Chondrocyte (in vitro differentiated cells): ENCODE measurements at regions not wholly inside any gene's neighbourhood (a gene's known extent, or its start where the extent isn't known, plus 50 kb on each side); places are given as distances from the start of the nearest gene placed in this dataset.

Experiments used
- DNase-seq: peaks from one replicate; pipeline ENCODE4 v3.0.0; 2021; ENCODE audit warnings: mixed read lengths, low spot score
- H3K27ac Mint-ChIP-seq: one replicate; pipeline ENCODE4 v1.8.0; 2021; ENCODE audit warnings: mild to moderate bottlenecking, moderate library complexity, mixed read lengths; ENCODE audit not compliant: unreplicated experiment
- H3K27me3 Mint-ChIP-seq: 2 replicates; pipeline ENCODE4 v1.8.0; 2021; ENCODE audit warnings: low read depth, mixed read lengths
- H3K36me3 Mint-ChIP-seq: 2 replicates; pipeline ENCODE4 v1.8.0; 2021; ENCODE audit warnings: low read depth, mixed read lengths
- H3K4me1 Mint-ChIP-seq: 2 replicates; pipeline ENCODE4 v1.8.0; 2021; ENCODE audit warnings: low read depth, mild to moderate bottlenecking, mixed read lengths
- H3K4me3 Mint-ChIP-seq: one replicate; pipeline ENCODE4 v1.8.0; 2021; ENCODE audit warnings: mild to moderate bottlenecking, moderate library complexity, mixed read lengths; ENCODE audit not compliant: unreplicated experiment
- H3K9me3 Mint-ChIP-seq: 2 replicates; pipeline ENCODE4 v1.8.0; 2021; ENCODE audit warnings: low read depth, mixed read lengths
- TF ChIP-seq, protein P1 (sequence below): fragments of 200-600 bp; sonication (generic); IDR thresholded peaks from 2 replicates; pipeline ENCODE4 v1.5.0; 2021; ENCODE audit warnings: antibody characterized with exemption, mild to moderate bottlenecking, moderate library complexity

DNA sequence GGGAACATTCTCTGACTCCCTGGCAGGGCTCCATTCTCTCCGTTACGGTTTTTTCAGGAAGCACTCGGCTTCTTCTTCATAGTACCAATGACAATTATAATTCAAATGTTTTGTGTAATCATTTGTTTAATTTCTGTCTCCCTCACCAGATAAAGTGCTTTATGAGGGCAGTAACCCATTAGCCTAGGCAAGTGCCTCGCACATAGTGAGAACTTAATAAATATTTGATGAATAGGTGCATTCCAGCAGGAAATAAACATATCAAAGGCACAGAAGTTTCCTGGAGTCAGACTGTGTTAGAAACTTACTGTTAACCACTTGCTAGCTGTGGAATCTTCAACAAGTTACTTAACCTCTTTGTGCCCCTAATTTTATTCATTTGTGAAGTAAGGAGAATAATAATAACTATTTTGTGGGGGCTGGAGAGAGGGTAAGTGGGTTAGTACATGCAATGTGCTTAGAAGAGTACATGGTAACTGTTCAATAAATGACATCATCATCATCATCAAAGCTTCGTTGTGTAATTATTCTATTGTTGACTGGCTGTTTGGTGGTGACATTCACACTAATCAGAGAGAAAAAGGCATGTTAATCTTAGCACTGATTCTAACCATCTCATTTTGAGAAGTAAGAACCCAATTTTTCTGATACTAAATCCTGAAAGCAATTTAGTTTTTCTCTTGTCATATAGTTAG lies 352.3 kb downstream of the INSIG2 start:
- no peak overlapping the region for H3K27ac Mint-ChIP-seq
- peaks cover 6% of the 10 kb centered on the region for H3K9me3 Mint-ChIP-seq
- no peak for DNase-seq
- H3K4me3 Mint-ChIP-seq, result no peak overlapping the region
- peaks cover 3% of the 10 kb centered on the region for H3K4me1 Mint-ChIP-seq
- no peaks in the 10 kb centered on the region for H3K36me3 Mint-ChIP-seq
- H3K27me3 Mint-ChIP-seq, result no peaks in the 10 kb centered on the region
- TF ChIP-seq, protein P1, sequence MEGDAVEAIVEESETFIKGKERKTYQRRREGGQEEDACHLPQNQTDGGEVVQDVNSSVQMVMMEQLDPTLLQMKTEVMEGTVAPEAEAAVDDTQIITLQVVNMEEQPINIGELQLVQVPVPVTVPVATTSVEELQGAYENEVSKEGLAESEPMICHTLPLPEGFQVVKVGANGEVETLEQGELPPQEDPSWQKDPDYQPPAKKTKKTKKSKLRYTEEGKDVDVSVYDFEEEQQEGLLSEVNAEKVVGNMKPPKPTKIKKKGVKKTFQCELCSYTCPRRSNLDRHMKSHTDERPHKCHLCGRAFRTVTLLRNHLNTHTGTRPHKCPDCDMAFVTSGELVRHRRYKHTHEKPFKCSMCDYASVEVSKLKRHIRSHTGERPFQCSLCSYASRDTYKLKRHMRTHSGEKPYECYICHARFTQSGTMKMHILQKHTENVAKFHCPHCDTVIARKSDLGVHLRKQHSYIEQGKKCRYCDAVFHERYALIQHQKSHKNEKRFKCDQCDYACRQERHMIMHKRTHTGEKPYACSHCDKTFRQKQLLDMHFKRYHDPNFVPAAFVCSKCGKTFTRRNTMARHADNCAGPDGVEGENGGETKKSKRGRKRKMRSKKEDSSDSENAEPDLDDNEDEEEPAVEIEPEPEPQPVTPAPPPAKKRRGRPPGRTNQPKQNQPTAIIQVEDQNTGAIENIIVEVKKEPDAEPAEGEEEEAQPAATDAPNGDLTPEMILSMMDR, result no peak

DNA sequence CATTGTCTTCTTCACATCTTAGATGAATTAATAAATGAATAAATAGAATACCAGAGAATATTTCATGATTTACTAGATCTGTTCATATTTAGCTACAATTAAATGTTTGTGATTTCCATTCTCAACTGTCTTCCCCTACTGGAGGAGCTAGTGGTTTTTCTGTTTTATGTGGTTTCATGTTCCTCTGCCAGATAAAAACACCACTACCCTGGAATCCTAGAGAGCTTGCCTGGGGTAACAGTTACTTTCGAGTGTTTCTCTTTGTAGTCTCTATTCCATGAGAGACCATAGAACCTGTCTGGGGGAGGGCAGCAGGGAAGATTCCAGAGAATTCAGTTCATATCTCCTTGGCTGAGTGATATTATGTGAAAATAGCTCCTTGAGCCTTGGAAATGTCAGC lies 349.2 kb downstream of the INSIG2 start:
- no peaks in the 10 kb centered on the region for H3K9me3 Mint-ChIP-seq
- no peak overlapping the region for H3K27ac Mint-ChIP-seq

DNA sequence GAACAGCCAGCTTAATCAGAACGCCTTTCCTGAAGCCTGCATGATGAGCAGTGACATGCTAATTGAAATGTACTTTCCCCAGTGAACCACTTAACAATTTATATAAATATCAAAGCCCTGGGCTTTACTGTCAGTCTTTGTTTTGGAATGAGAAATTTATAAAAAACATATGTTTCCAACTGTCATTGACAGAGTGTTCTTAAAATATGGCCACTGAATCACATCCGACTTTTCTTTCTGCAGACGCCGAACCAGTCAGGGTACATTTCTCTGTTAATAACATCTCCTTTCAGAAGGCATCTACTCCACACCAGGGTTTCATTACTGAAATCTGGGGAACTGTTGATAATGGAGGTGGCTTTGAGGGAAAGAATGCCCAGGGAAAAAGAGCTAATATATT lies 343.7 kb downstream of the INSIG2 start:
- no peaks in the 10 kb centered on the region for H3K4me1 Mint-ChIP-seq
- no peak overlapping the region for H3K4me3 Mint-ChIP-seq
- H3K27me3 Mint-ChIP-seq, result peaks cover 6% of the 10 kb centered on the region
- no peaks in the 10 kb centered on the region for H3K36me3 Mint-ChIP-seq
- no peak for DNase-seq
- no peak overlapping the region for H3K27ac Mint-ChIP-seq
- no peaks in the 10 kb centered on the region for H3K9me3 Mint-ChIP-seq
- TF ChIP-seq, protein P1, result no peak

More for the DNA sequence above, 349.2 kb downstream of the INSIG2 start:
- TF ChIP-seq, protein P1, result no peak
- Mint-ChIP-seq H3K4me3 (no peak overlapping the region), H3K36me3 (no peaks in the 10 kb centered on the region), H3K27me3 (peaks cover 1% of the 10 kb centered on the region), H3K4me1 (no peaks in the 10 kb centered on the region)
- no peak for DNase-seq

DNA sequence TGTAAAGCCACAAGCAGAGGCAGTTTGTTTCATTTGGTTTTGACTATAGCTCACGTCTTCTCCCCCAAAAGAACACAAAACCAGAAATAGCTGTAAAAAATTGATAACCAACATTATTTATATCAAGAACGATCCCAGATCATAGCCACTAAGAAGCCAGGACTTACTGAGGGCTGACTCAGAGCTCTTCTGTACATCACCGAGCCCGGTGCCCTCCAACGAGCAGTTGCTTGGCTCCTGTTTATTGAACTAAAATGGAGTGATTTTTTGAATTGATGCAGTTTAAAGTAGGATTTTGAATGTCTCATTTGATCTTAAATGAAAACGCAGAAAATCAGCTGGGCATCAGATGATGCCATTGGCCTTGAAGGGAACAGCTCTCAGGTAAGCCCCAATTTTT lies 343.3 kb downstream of the INSIG2 start:
- no peaks in the 10 kb centered on the region for H3K4me1 Mint-ChIP-seq
- no peak for DNase-seq
- H3K4me3 Mint-ChIP-seq, result no peak overlapping the region
- H3K36me3 Mint-ChIP-seq, result no peaks in the 10 kb centered on the region
- no peaks in the 10 kb centered on the region for H3K9me3 Mint-ChIP-seq
- H3K27ac Mint-ChIP-seq, result no peak overlapping the region
- H3K27me3 Mint-ChIP-seq, result peaks cover 6% of the 10 kb centered on the region
- TF ChIP-seq, protein P1, result no peak

DNA sequence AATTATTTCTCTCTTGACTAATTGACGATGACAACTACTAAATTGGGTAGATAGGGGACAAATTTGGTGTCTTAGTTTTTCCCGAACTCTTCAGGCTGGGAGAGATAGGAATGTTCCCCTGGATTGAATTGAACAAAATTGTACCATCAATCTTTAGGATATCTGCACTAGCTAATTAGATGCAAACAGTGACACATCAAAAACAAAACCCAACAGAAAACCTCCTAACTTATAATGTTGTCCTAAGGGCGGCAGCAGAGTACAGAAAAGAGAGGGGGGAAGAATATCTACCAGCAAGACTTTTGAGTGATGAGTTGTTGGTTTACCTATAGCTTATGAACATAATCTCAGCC lies 342.9 kb downstream of the INSIG2 start:
- H3K27me3 Mint-ChIP-seq, result peaks cover 6% of the 10 kb centered on the region
- no peak overlapping the region for H3K4me3 Mint-ChIP-seq
- TF ChIP-seq, protein P1, result peak; percentile 38
- H3K27ac Mint-ChIP-seq, result no peak overlapping the region
- no peaks in the 10 kb centered on the region for H3K36me3 Mint-ChIP-seq
- no peaks in the 10 kb centered on the region for H3K4me1 Mint-ChIP-seq
- no peaks in the 10 kb centered on the region for H3K9me3 Mint-ChIP-seq
- DNase-seq, result no peak
